Trophoblast cell (in vitro differentiated cells and primary cell): ENCODE measurements at regions not wholly inside any gene's neighbourhood (a gene's known extent, or its start where the extent isn't known, plus 50 kb on each side); places are given as distances from the start of the nearest gene placed in this dataset.
"Not testable (repeated sequence)": the region's sequence is repeated elsewhere in the genome, so short reads cannot be mapped to it uniquely, and the experiment has no call there.

Experiments used
- DNase-seq, 2 donors: peaks; one replicate each; pipeline ENCODE4 v3.0.0-alpha.2; 2016
- H2AFZ ChIP-seq: 2 replicates; pipeline ENCODE4 v1.6.1; 2013; ENCODE audit warnings: low read length, moderate library complexity, mild to moderate bottlenecking; ENCODE audit not compliant: insufficient read depth, poor library complexity
- H2AK5ac ChIP-seq: 2 replicates; pipeline ENCODE4 v1.6.1; 2013; ENCODE audit warnings: mild to moderate bottlenecking, low read length
- H2BK120ac ChIP-seq: 2 replicates; pipeline ENCODE4 v1.6.1; 2013; ENCODE audit warnings: low read length, mild to moderate bottlenecking, moderate library complexity; ENCODE audit not compliant: insufficient read depth, poor library complexity
- H2BK12ac ChIP-seq: 2 replicates; pipeline ENCODE4 v1.6.1; 2013; ENCODE audit warnings: mild to moderate bottlenecking, low read length, moderate library complexity
- H2BK5ac ChIP-seq: 2 replicates; pipeline ENCODE4 v1.6.1; 2013; ENCODE audit warnings: low read length, low read depth, moderate library complexity, mild to moderate bottlenecking; ENCODE audit not compliant: poor library complexity
- H3K14ac ChIP-seq: 2 replicates; pipeline ENCODE4 v1.6.1; 2013; ENCODE audit warnings: mild to moderate bottlenecking, low read length
- H3K18ac ChIP-seq: 2 replicates; pipeline ENCODE4 v1.6.1; 2013; ENCODE audit warnings: mild to moderate bottlenecking, low read length
- H3K23ac ChIP-seq: 2 replicates; pipeline ENCODE4 v1.6.1; 2013; ENCODE audit warnings: low read length
- H3K27ac ChIP-seq: 2 replicates; pipeline ENCODE4 v1.5.1; 2013; ENCODE audit warnings: low read depth, mild to moderate bottlenecking, inconsistent platforms, low read length, moderate library complexity
- H3K27me3 ChIP-seq: 2 replicates; pipeline ENCODE4 v1.6.1; 2013; ENCODE audit warnings: inconsistent platforms, mild to moderate bottlenecking, low read length, moderate library complexity; ENCODE audit not compliant: insufficient read depth
- H3K36me3 ChIP-seq, 2 experiments: 1 replicate in 1 of 2; 2 replicates in 1 of 2; pipeline ENCODE4 v1.6.1; 2013; ENCODE audit warnings: low read length in 2 of 2, mild to moderate bottlenecking in 2 of 2, moderate library complexity in 1 of 2; ENCODE audit not compliant: insufficient read depth in 2 of 2, control insufficient read depth in 1 of 2
- H3K4ac ChIP-seq: 2 replicates; pipeline ENCODE4 v1.6.1; 2013; ENCODE audit warnings: low read depth, mild to moderate bottlenecking, low read length, moderate library complexity
- H3K4me1 ChIP-seq, 2 experiments: 1 replicate in 1 of 2; 2 replicates in 1 of 2; pipeline ENCODE4 v1.6.1; 2013; ENCODE audit warnings: low read length in 2 of 2, mild to moderate bottlenecking in 2 of 2, moderate library complexity in 1 of 2; ENCODE audit not compliant: insufficient read depth in 2 of 2, control insufficient read depth in 1 of 2
- H3K4me2 ChIP-seq: 2 replicates; pipeline ENCODE4 v1.6.1; 2013; ENCODE audit warnings: inconsistent platforms, mild to moderate bottlenecking, low read length, moderate library complexity
- H3K4me3 ChIP-seq: 2 replicates; pipeline ENCODE4 v1.5.1; 2013; ENCODE audit warnings: mild to moderate bottlenecking, low read depth, low read length, inconsistent platforms
- H3K79me1 ChIP-seq: one replicate; pipeline ENCODE4 v1.6.1; 2013; ENCODE audit warnings: low read length
- H3K79me2 ChIP-seq: 2 replicates; pipeline ENCODE4 v1.6.1; 2013; ENCODE audit warnings: low read length, mild to moderate bottlenecking; ENCODE audit not compliant: control insufficient read depth, insufficient read depth, poor library complexity
- H3K9ac ChIP-seq: 2 replicates; pipeline ENCODE4 v1.6.1; 2013; ENCODE audit warnings: mild to moderate bottlenecking, low read length
- H3K9me3 ChIP-seq: 2 replicates; pipeline ENCODE4 v1.6.1; 2013; ENCODE audit warnings: low read depth, mild to moderate bottlenecking, control low read depth, inconsistent platforms, low read length; ENCODE audit not compliant: insufficient read depth
- H4K12ac ChIP-seq: 2 replicates; pipeline ENCODE4 v1.6.1; 2013; ENCODE audit warnings: low read depth, mild to moderate bottlenecking, low read length, moderate library complexity
- H4K8ac ChIP-seq: 2 replicates; pipeline ENCODE4 v1.6.1; 2013; ENCODE audit warnings: low read depth, mild to moderate bottlenecking, low read length, moderate library complexity
- H4K91ac ChIP-seq: one replicate; pipeline ENCODE4 v1.6.1; 2013; ENCODE audit warnings: low read depth, mild to moderate bottlenecking, low read length, moderate library complexity
- WGBS: extraction: QIAGEN DNeasy Blood & Tissue Kit; methylation state at CpG from one replicate; pipeline ENCODE4 v1.1.7; 2013; ENCODE audit warnings: missing lambda C conversion rate; ENCODE audit not compliant: insufficient read length, insufficient coverage; ENCODE audit errors: extremely low coverage; 5-methylcytosine and 5-hydroxymethylcytosine counted together

- no peak overlapping the region for H3K4me2 ChIP-seq
- no peak overlapping the region for H3K9ac ChIP-seq
- no peak overlapping the region for H4K91ac ChIP-seq
- no CpG with 5 or more reads among the region's 1 CpG for WGBS
- no peak overlapping the region for H2AFZ ChIP-seq
- no peak overlapping the region for H3K4me3 ChIP-seq
- H2BK120ac ChIP-seq: no peak overlapping the region
- H3K36me3 ChIP-seq: no peaks in the 10 kb centered on the region
- H2AK5ac ChIP-seq: no peak overlapping the region
- DNase-seq: peak; percentile 39 to 89
- H2BK5ac ChIP-seq: no peak overlapping the region
- no peak overlapping the region for H4K12ac ChIP-seq
- peaks cover 2 to 4% of the 10 kb centered on the region in 2 experiments for H3K4me1 ChIP-seq
- H3K4ac ChIP-seq: no peak overlapping the region
- H3K14ac ChIP-seq: no peak overlapping the region
- H3K79me1 ChIP-seq: no peaks in the 10 kb centered on the region
- no peak overlapping the region for H2BK12ac ChIP-seq
- H4K8ac ChIP-seq: no peak overlapping the region
- H3K79me2 ChIP-seq: no peaks in the 10 kb centered on the region
- H3K27ac ChIP-seq: no peak overlapping the region
- no peak overlapping the region for H3K18ac ChIP-seq
- no peaks in the 10 kb centered on the region for H3K27me3 ChIP-seq
- no peaks in the 10 kb centered on the region for H3K9me3 ChIP-seq
- H3K23ac ChIP-seq: no peak overlapping the region
Measured at GRCh38 chr1:173393659-173394000, 83.5 kb upstream of the PRDX6 start.

DNA sequence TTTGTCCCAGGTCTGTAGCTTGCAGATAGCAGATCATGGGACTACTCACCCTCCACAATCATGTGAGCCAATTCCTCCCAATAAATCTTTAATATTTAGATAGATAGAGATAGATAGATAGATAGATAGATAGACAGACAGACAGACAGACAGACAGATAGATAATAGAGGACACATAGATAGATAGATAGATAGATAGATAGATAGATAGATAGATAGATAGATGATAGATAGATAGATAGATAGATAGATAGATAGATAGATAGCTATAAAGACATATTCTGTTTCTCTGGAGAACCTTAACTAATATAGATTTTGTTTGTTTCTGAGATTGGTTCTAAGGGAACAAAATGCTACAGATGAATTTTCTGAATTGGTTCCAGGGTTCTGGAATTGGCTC lies 82.3 kb upstream of the PRDX6 start:
- H3K9ac ChIP-seq, H3K4ac ChIP-seq, H3K4me1 ChIP-seq, H3K79me1 ChIP-seq, H2BK120ac ChIP-seq, H2AK5ac ChIP-seq, H2BK12ac ChIP-seq, H4K91ac ChIP-seq, H3K79me2 ChIP-seq, H3K18ac ChIP-seq, H3K27me3 ChIP-seq, H3K4me2 ChIP-seq, H4K12ac ChIP-seq, H3K14ac ChIP-seq, H3K23ac ChIP-seq, H2BK5ac ChIP-seq, H3K27ac ChIP-seq, H3K9me3 ChIP-seq, H3K36me3 ChIP-seq, H4K8ac ChIP-seq, H3K4me3 ChIP-seq, DNase-seq, H2AFZ ChIP-seq: not testable (repeated sequence)

- Histone ChIP-seq H2AK5ac (no peak overlapping the region), H3K27me3 (no peaks in the 10 kb centered on the region), H3K23ac (no peak overlapping the region), H3K4me1 (peaks cover 2 to 4% of the 10 kb centered on the region in 2 experiments), H2BK120ac (no peak overlapping the region), H3K27ac (no peak overlapping the region), H3K9ac (no peak overlapping the region), H3K14ac (no peak overlapping the region), H3K79me2 (no peaks in the 10 kb centered on the region), H3K9me3 (no peaks in the 10 kb centered on the region), H3K4me2 (no peak overlapping the region), H3K18ac (no peak overlapping the region), H3K4ac (no peak overlapping the region), H4K91ac (no peak overlapping the region), H3K36me3 (no peaks in the 10 kb centered on the region), H4K12ac (no peak overlapping the region), H3K79me1 (no peaks in the 10 kb centered on the region), H2AFZ (no peak overlapping the region), H2BK5ac (no peak overlapping the region), H4K8ac (no peak overlapping the region), H2BK12ac (no peak overlapping the region), H3K4me3 (no peak overlapping the region)
- no peak for DNase-seq
Measured at GRCh38 chr1:173395762-173396161, 81.4 kb upstream of the PRDX6 start.

- Histone ChIP-seq H3K4me2 (no peak overlapping the region), H4K91ac (no peak overlapping the region), H4K12ac (no peak overlapping the region), H3K23ac (no peak overlapping the region), H3K4ac (no peak overlapping the region), H3K27ac (no peak overlapping the region), H4K8ac (no peak overlapping the region), H2BK120ac (no peak overlapping the region), H2BK12ac (no peak overlapping the region), H3K14ac (no peak overlapping the region), H3K36me3 (no peaks in the 10 kb centered on the region), H3K9ac (no peak overlapping the region), H3K9me3 (no peaks in the 10 kb centered on the region), H2AK5ac (no peak overlapping the region), H3K4me3 (no peak overlapping the region), H2AFZ (no peak overlapping the region), H3K18ac (no peak overlapping the region), H3K79me2 (no peaks in the 10 kb centered on the region), H3K79me1 (no peaks in the 10 kb centered on the region), H2BK5ac (no peak overlapping the region), H3K27me3 (no peaks in the 10 kb centered on the region), H3K4me1 (no peaks in the 10 kb centered on the region)
- no CpG with 5 or more reads among the region's 1 CpG for WGBS
- DNase-seq: no peak
Measured at GRCh38 chr1:173400387-173400995, 76.6 kb upstream of the PRDX6 start.
